Keratinocyte (primary cell): ENCODE measurements at regions not wholly inside any gene's neighbourhood (a gene's known extent, or its start where the extent isn't known, plus 50 kb on each side); places are given as distances from the start of the nearest gene placed in this dataset.

ENCODE experiments used
- EZH2 ChIP-seq: IDR thresholded peaks from one replicate; pipeline ENCODE4 v1.6.1; 2012; ENCODE audit warnings: inconsistent platforms, mild to moderate bottlenecking, low read length, moderate library complexity
- TF ChIP-seq, protein P1 (sequence below), 3 experiments: IDR thresholded peaks in 1 of 3; conservative IDR thresholded peaks in 1 of 3; optimal IDR thresholded peaks in 1 of 3; 2 replicates in 2 of 3; 3 replicates in 1 of 3; pipeline versions ENCODE3 to v1.5.1; 2011; ENCODE audit warnings: low read length in 3 of 3, mild to moderate bottlenecking in 3 of 3, moderate library complexity in 2 of 3, control low read depth in 1 of 3, inconsistent platforms in 1 of 3; ENCODE audit not compliant: insufficient read depth in 2 of 3; ENCODE audit errors: extremely low read depth in 1 of 3

DNA sequence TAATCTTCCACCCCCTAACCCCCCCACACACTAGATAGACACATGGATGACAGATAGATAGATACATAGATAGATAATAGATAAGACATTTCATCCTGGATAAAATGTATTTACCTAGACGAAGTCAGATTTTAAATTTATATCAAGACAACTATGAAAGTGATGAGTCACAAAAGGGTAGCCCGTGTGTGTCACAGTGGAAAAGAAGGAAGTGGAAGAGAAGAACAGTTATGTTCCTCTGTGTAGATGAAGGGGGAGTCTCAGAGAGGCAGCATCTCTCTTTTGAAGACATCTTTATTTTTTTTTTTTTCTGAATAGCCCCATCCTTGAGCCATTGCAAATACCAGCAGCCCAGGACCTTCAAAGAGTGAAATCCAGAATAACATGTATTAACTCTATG is 121.7 kb upstream of the VGLL2 start:
- TF ChIP-seq, protein P1, sequence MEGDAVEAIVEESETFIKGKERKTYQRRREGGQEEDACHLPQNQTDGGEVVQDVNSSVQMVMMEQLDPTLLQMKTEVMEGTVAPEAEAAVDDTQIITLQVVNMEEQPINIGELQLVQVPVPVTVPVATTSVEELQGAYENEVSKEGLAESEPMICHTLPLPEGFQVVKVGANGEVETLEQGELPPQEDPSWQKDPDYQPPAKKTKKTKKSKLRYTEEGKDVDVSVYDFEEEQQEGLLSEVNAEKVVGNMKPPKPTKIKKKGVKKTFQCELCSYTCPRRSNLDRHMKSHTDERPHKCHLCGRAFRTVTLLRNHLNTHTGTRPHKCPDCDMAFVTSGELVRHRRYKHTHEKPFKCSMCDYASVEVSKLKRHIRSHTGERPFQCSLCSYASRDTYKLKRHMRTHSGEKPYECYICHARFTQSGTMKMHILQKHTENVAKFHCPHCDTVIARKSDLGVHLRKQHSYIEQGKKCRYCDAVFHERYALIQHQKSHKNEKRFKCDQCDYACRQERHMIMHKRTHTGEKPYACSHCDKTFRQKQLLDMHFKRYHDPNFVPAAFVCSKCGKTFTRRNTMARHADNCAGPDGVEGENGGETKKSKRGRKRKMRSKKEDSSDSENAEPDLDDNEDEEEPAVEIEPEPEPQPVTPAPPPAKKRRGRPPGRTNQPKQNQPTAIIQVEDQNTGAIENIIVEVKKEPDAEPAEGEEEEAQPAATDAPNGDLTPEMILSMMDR (optimal IDR thresholded peaks at IDR 0.05 in 1 of 3, IDR thresholded peaks at IDR 0.05 in 1 of 3, conservative IDR thresholded peaks at IDR 0.05 in 1 of 3; ENCODE audit: extremely low read depth in 1 of 3, insufficient read depth in 2 of 3, low read length in 3 of 3): no peak
- TF ChIP-seq EZH2: no peak
